ENCODE measurements at regions not wholly inside any gene's neighbourhood (a gene's known extent, or its start where the extent isn't known, plus 50 kb on each side); places are given as distances from the start of the nearest gene placed in this dataset.

DNA sequence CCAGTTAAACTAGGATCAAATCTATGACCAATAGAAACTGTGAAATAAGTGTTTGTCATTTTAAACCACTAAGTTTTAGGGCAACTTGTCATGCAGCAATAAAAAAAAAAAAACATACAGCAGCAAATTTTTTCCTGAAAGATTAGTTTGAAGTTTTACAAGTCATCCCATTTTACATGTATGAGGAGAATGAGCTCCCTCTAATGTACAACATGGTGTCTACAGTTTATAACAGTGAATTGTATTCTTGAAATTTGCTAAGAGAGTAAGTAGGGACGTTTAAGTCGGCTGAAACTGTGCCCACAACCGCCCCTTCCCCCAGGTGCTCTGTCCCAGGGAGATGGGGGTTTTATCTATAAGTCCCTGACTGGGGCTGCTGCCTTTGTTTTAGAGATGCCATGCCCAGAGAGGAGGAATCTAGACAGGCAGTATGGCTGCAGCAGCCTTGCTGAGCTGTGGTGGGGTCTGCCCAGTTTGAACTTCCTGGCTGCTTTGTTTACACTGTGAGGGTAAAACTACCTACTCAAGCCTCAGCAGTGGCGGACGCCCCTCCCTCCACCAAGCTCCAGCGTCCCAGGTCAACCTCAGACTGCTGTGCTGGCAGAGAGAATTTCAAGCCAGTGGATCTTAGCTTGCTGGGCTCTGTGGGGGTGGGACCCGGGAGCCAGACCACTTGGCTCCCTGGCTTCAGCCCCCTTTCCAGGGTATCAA lies 499.3 kb upstream of the CT83 start:
- no peak for TF ChIP-seq EP300 (IDR thresholded peaks at IDR 0.05)
- no peak for TF ChIP-seq CTCF (IDR thresholded peaks at IDR 0.05)
- TF ChIP-seq POLR2A (IDR thresholded peaks at IDR 0.05) = no peak

All from stomach (tissue), 4 donors.